ENCODE measurements at regions not wholly inside any gene's neighbourhood (a gene's known extent, or its start where the extent isn't known, plus 50 kb on each side); places are given as distances from the start of the nearest gene placed in this dataset.
A peak's percentile ranks its signal among the peaks of the same experiment; 100 is the strongest.

- peak; percentile 46 for TF ChIP-seq NKRF (conservative IDR thresholded peaks at IDR 0.05)
- TF ChIP-seq NFYA (IDR thresholded peaks at IDR 0.05; ENCODE audit: borderline replicate concordance, low read depth, low read length), result no peak
- no peak; the same call in none of the 2 replicates for TF ChIP-seq MXI1 (IDR thresholded peaks at IDR 0.05; ENCODE audit: low read depth, low read length)
- peak; percentile 97 for TF ChIP-seq MTA2 (IDR thresholded peaks at IDR 0.05; ENCODE audit: low read depth)
- peak; percentile 99 for TF ChIP-seq IKZF2 (IDR thresholded peaks at IDR 0.05)
- peak; percentile 78; the same call in 1 of the 2 replicates for TF ChIP-seq GABPA (IDR thresholded peaks at IDR 0.05; ENCODE audit: low read depth)
- no peak for TF ChIP-seq ZNF622 (IDR thresholded peaks at IDR 0.05)
- TF ChIP-seq SREBF1 (IDR thresholded peaks at IDR 0.05; ENCODE audit: low read length), result no peak
- TF ChIP-seq BCL3 (IDR thresholded peaks at IDR 0.05; ENCODE audit: borderline replicate concordance, insufficient read depth, low read depth, low read length, poor library complexity, severe bottlenecking), result peak; percentile 92
- TF ChIP-seq CHD1 (IDR thresholded peaks at IDR 0.05; ENCODE audit: low read depth, low read length), result 0 out of 2 replicates have a peak, but pooled peaks have one; percentile 36
- peak; percentile 99 for TF ChIP-seq TBL1XR1 (IDR thresholded peaks at IDR 0.05; ENCODE audit: low read depth, low read length)
- peak; percentile 98 for TF ChIP-seq ZBED1 (IDR thresholded peaks at IDR 0.05; ENCODE audit: borderline replicate concordance)
- TF ChIP-seq HDGF (IDR thresholded peaks at IDR 0.05), result peak; percentile 8; the same call in 1 of the 2 replicates
- TF ChIP-seq PRDM15 (CRISPR knock-in tag; IDR thresholded peaks at IDR 0.05), result no peak
- TF ChIP-seq ASH2L (IDR thresholded peaks at IDR 0.05; ENCODE audit: borderline replicate concordance, low read depth), result no peak
- no peak for TF ChIP-seq ZZZ3 (IDR thresholded peaks at IDR 0.05; ENCODE audit: control insufficient read depth, insufficient read length, low read depth)
- TF ChIP-seq BACH1 (IDR thresholded peaks at IDR 0.05; ENCODE audit: borderline replicate concordance), result peak; percentile 97
- TF ChIP-seq SREBF2 (IDR thresholded peaks at IDR 0.05; ENCODE audit: low read length), result no peak
- TF ChIP-seq RAD51 (IDR thresholded peaks at IDR 0.05), result peak; percentile 47
- no peak for TF ChIP-seq NR2C2 (IDR thresholded peaks at IDR 0.05; ENCODE audit: borderline replicate concordance, control insufficient read depth, insufficient read length, low read depth)
- no peak for TF ChIP-seq STAT1 (conservative IDR thresholded peaks at IDR 0.05)
- peak; percentile 93 for TF ChIP-seq DPF2 (IDR thresholded peaks at IDR 0.05)
- peak; percentile 98 for TF ChIP-seq CBFB (IDR thresholded peaks at IDR 0.05; ENCODE audit: low read depth)
- no peak for TF ChIP-seq YBX1 (IDR thresholded peaks at IDR 0.05)
- no peak for TF ChIP-seq NFXL1 (IDR thresholded peaks at IDR 0.05; ENCODE audit: borderline replicate concordance)
- TF ChIP-seq ATF3 (IDR thresholded peaks at IDR 0.05; ENCODE audit: borderline replicate concordance, extremely low read depth, low read depth, low read length), result no peak
These were observed 83.0 kb upstream of the DUSP5 start (continued) for GRCh38 chr10:110414548-110415309.
